Endothelial cell of umbilical vein (primary cell): ENCODE measurements at regions not wholly inside any gene's neighbourhood (a gene's known extent, or its start where the extent isn't known, plus 50 kb on each side); places are given as distances from the start of the nearest gene placed in this dataset.

Experiments used
- BruUV-seq: library from RNA; stranded (reverse); fragments of 400-500 nt; replicated peaks from 2 replicates; lab custom pipeline; 2021; lab: Mats Ljungman, UMichigan
- CTCF ChIA-PET: fragments of 300-600, 350-600 bp; sonication (Branson Sonifier 250); formaldehyde crosslinking; loops from one replicate; lab custom pipeline; 2021; ENCODE audit warnings: antibody characterized with exemption, inconsistent platforms; lab: Charles Lee
- POLR2A ChIA-PET: fragments of 300-600, 350-600 bp; sonication (Branson Sonifier 250); formaldehyde crosslinking; loops from one replicate; lab custom pipeline; 2021; ENCODE audit warnings: antibody characterized with exemption, inconsistent platforms; lab: Charles Lee
- DNase-seq: peaks from one replicate; pipeline ENCODE4 v3.0.0-alpha.2; 2011; ENCODE audit warnings: low read depth, low spot score
- FAIRE-seq: peaks from 2 replicates; lab custom pipeline; 2011; peaks lifted over from hg19 to GRCh38; lab: Jason Lieb, UNC
- H2AFZ ChIP-seq: 2 replicates; pipeline ENCODE4 v1.6.0; 2012; ENCODE audit warnings: low read depth, low read length, control low read depth, inconsistent platforms
- H3K27ac ChIP-seq: 2 replicates; pipeline ENCODE4 v1.5.1; 2011; ENCODE audit warnings: low read depth, mild to moderate bottlenecking, control low read depth, low read length, moderate library complexity; ENCODE audit not compliant: insufficient read depth
- H3K27me3 ChIP-seq, 2 experiments: 2 replicates each; pipeline versions ENCODE4 v1.6.0 to v1.6.1; 2011; ENCODE audit warnings: low read length in 2 of 2, mixed read lengths in 1 of 2; ENCODE audit not compliant: control insufficient read depth in 2 of 2, insufficient read depth in 2 of 2
- H3K36me3 ChIP-seq, 2 experiments: 2 replicates in 1 of 2; 3 replicates in 1 of 2; pipeline ENCODE4 v1.5.1; 2011; ENCODE audit warnings: low read length in 2 of 2, mild to moderate bottlenecking in 1 of 2, moderate library complexity in 1 of 2; ENCODE audit not compliant: control insufficient read depth in 2 of 2, insufficient read depth in 2 of 2; ENCODE audit errors: extremely low read depth in 1 of 2
- H3K4me1 ChIP-seq: 3 replicates; pipeline ENCODE4 v1.5.1; 2011; ENCODE audit warnings: mild to moderate bottlenecking, low read length; ENCODE audit not compliant: control insufficient read depth, insufficient read depth; ENCODE audit errors: extremely low read depth
- H3K4me2 ChIP-seq: 2 replicates; pipeline ENCODE4 v1.6.1; 2011; ENCODE audit warnings: low read length, control low read depth, mixed read lengths; ENCODE audit not compliant: insufficient read depth
- H3K4me3 ChIP-seq, 3 experiments: fragments of 200-600 bp in 1 of 3; sonication (generic), shearing (Covaris generic) in 1 of 3; replicated peaks in 1 of 3; 2 replicates each; pipeline ENCODE4 v1.5.1; 2011 to 2016; ENCODE audit warnings: control low read depth in 3 of 3, low read length in 3 of 3, mild to moderate bottlenecking in 2 of 3, inconsistent platforms in 1 of 3, low read depth in 1 of 3, moderate library complexity in 1 of 3; ENCODE audit not compliant: insufficient read depth in 1 of 3
- H3K79me2 ChIP-seq: 2 replicates; pipeline ENCODE4 v1.6.0; 2012; ENCODE audit warnings: low read length, inconsistent platforms; ENCODE audit not compliant: control insufficient read depth, insufficient read depth
- H3K9ac ChIP-seq: replicated peaks from 2 replicates; pipeline ENCODE3; 2011; ENCODE audit warnings: low read length, control low read depth; ENCODE audit not compliant: insufficient read depth; ENCODE audit errors: extremely low read depth
- H3K9me1 ChIP-seq: replicated peaks from 3 replicates; pipeline ENCODE4 v1.6.0; 2011; ENCODE audit warnings: mild to moderate bottlenecking, low read length; ENCODE audit not compliant: control insufficient read depth, insufficient read depth; ENCODE audit errors: extremely low read depth
- H3K9me3 ChIP-seq: replicated peaks from 2 replicates; pipeline ENCODE4 v1.5.1; 2012; ENCODE audit warnings: low read length, inconsistent platforms; ENCODE audit not compliant: control insufficient read depth, insufficient read depth
- H4K20me1 ChIP-seq: replicated peaks from 2 replicates; pipeline ENCODE3; 2011; ENCODE audit warnings: mild to moderate bottlenecking, low read length; ENCODE audit not compliant: control insufficient read depth, insufficient read depth; ENCODE audit errors: extremely low read depth
- EZH2 ChIP-seq: IDR thresholded peaks from 2 replicates; pipeline ENCODE4 v1.6.1; 2012; ENCODE audit warnings: borderline replicate concordance, low read depth, mild to moderate bottlenecking, moderate library complexity, low read length, inconsistent platforms; ENCODE audit not compliant: severe bottlenecking
- FOS ChIP-seq: IDR thresholded peaks from 2 replicates; pipeline ENCODE4 v1.6.1; 2011; ENCODE audit warnings: mild to moderate bottlenecking, low read length, moderate library complexity, borderline replicate concordance; ENCODE audit not compliant: insufficient read depth
- GATA2 ChIP-seq: IDR thresholded peaks from 2 replicates; pipeline ENCODE4 v1.7.0; 2011; ENCODE audit warnings: low read depth, mild to moderate bottlenecking, moderate library complexity, mixed read lengths, low read length; ENCODE audit not compliant: insufficient read length, insufficient read depth
- JUN ChIP-seq: IDR thresholded peaks from 2 replicates; pipeline ENCODE4 v1.6.1; 2011; ENCODE audit warnings: borderline replicate concordance, low read depth; ENCODE audit not compliant: insufficient read length, insufficient read depth
- MYC ChIP-seq: IDR thresholded peaks from one replicate; pipeline ENCODE4 v1.6.1; 2011; ENCODE audit warnings: mild to moderate bottlenecking, low read depth, low read length
- POLR2A ChIP-seq: IDR thresholded peaks from 2 replicates; pipeline ENCODE4 v1.6.1; 2012; ENCODE audit warnings: low read depth, mild to moderate bottlenecking, control low read depth, low read length
- POLR2AphosphoS5 ChIP-seq: IDR thresholded peaks from 2 replicates; pipeline ENCODE4 v1.6.1; 2012; ENCODE audit warnings: low read depth, mild to moderate bottlenecking, control low read depth, low read length, moderate library complexity; ENCODE audit not compliant: insufficient read depth
- dilution Hi-C: fragments of 300-500 bp; cut with MboI; formaldehyde crosslinking; loops from one replicate; pipeline ENCODE4 v1.15.0; 2019; ENCODE audit warnings: low sequenced_read_pairs; ENCODE audit not compliant: extremely low pct_ligation_motif_present
- intact Hi-C: fragments of 100-400 bp; cut with micrococcal nuclease; formaldehyde crosslinking; loops from one replicate; pipeline ENCODE4 v1.10.0; 2022
- TF ChIP-seq, protein P1 (sequence below), 2 donors: IDR thresholded peaks; 1 replicate in 1 of 2; 2 replicates in 1 of 2; pipeline ENCODE4 v1.5.1; 2011; ENCODE audit warnings: low read length in 2 of 2, mild to moderate bottlenecking in 2 of 2, moderate library complexity in 2 of 2, control low read depth in 1 of 2, inconsistent platforms in 1 of 2, low read depth in 1 of 2; ENCODE audit not compliant: insufficient read depth in 1 of 2; ENCODE audit errors: extremely low read depth in 1 of 2
- TF ChIP-seq, protein P2 (sequence below): IDR thresholded peaks from 2 replicates; pipeline ENCODE4 v1.6.1; 2011; ENCODE audit not compliant: insufficient read depth, insufficient read length

DNA sequence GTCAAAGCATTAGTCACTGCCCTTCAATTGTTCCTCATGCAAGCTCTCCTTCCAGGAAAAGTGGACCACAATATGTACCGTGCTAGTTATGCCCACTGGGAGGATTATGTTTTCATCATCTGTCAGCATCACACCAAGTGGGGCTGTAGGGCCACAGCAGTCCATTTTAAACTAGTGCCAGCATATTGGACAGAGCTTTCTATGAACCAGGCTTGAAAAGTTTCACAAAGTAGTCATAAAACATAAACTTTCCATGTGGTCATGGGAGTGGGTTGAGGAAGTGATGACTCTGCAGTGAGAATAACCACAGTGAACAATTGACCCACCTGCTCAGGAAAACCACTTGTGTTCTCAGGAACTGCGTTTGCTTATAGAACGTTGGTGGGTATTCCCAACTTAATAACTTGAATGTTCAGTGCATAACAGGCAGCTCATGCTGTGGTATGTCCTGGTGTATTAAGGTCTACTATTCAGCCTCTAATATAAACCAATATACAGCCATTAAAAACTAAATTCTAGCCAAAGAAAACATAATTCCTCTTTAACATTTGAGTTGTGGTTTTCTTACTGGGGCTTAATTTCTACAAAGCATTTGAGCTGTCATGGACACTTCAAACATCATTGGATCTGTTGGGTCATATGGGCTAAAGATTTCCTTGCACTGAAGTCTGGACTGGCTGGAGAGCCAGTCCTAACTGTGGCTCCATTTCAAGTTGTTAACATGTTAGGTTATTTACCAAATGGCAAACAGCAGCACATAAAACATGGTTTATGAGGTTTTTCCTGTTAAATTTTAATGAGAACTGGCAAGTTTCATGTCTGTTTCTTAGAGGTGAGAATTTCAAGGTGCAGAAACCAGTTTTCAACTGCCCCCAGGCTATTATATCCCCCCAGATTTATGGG, 274.1 kb downstream of the OTOL1 start:
- ChIA-PET POLR2A (no interaction called here), CTCF (no interaction called here)
- intact Hi-C loops (no loop called here), dilution Hi-C loops (no loop called here)
- Histone ChIP-seq H3K4me1 (no peaks in the 10 kb centered on the region), H3K79me2 (no peaks in the 10 kb centered on the region), H3K36me3 (no peaks in the 10 kb centered on the region), H3K9me1 (no peaks in the 10 kb centered on the region), H4K20me1 (no peaks in the 10 kb centered on the region), H3K9ac (no peak overlapping the region), H3K4me3 (no peak overlapping the region), H3K27ac (no peak overlapping the region), H2AFZ (no peak overlapping the region), H3K27me3 (no peaks in the 10 kb centered on the region), H3K9me3 (no peaks in the 10 kb centered on the region), H3K4me2 (no peak overlapping the region)
- FAIRE-seq: no peak
- BruUV-seq: no TSS peak
- no peak for TF ChIP-seq JUN
- no peak for TF ChIP-seq POLR2A
- no peak for TF ChIP-seq MYC
- TF ChIP-seq, protein P1, sequence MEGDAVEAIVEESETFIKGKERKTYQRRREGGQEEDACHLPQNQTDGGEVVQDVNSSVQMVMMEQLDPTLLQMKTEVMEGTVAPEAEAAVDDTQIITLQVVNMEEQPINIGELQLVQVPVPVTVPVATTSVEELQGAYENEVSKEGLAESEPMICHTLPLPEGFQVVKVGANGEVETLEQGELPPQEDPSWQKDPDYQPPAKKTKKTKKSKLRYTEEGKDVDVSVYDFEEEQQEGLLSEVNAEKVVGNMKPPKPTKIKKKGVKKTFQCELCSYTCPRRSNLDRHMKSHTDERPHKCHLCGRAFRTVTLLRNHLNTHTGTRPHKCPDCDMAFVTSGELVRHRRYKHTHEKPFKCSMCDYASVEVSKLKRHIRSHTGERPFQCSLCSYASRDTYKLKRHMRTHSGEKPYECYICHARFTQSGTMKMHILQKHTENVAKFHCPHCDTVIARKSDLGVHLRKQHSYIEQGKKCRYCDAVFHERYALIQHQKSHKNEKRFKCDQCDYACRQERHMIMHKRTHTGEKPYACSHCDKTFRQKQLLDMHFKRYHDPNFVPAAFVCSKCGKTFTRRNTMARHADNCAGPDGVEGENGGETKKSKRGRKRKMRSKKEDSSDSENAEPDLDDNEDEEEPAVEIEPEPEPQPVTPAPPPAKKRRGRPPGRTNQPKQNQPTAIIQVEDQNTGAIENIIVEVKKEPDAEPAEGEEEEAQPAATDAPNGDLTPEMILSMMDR (IDR thresholded peaks at IDR 0.05; ENCODE audit: extremely low read depth in 1 of 2, insufficient read depth in 1 of 2, low read depth in 1 of 2, low read length in 2 of 2): no peak
- TF ChIP-seq EZH2: no peak
- TF ChIP-seq POLR2AphosphoS5: no peak
- TF ChIP-seq, protein P2, sequence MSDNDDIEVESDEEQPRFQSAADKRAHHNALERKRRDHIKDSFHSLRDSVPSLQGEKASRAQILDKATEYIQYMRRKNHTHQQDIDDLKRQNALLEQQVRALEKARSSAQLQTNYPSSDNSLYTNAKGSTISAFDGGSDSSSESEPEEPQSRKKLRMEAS: no peak
- no peak for TF ChIP-seq GATA2
- no peak for TF ChIP-seq FOS
- DNase-seq: no peak
